NT2/D1 (cell line): ENCODE measurements at regions not wholly inside any gene's neighbourhood (a gene's known extent, or its start where the extent isn't known, plus 50 kb on each side); places are given as distances from the start of the nearest gene placed in this dataset.
"Not testable (repeated sequence)": the region's sequence is repeated elsewhere in the genome, so short reads cannot be mapped to it uniquely, and the experiment has no call there.

ENCODE experiments used
- DNase-seq: peaks from one replicate; pipeline ENCODE4 v3.0.0-alpha.2; 2011; ENCODE audit warnings: low read depth, low spot score
- H3K27me3 ChIP-seq: 2 replicates; pipeline ENCODE4 v1.6.0; 2011; ENCODE audit warnings: mild to moderate bottlenecking; ENCODE audit not compliant: insufficient read length, insufficient read depth
- H3K36me3 ChIP-seq: 2 replicates; pipeline ENCODE4 v1.6.1; 2011; ENCODE audit warnings: mild to moderate bottlenecking, low read length, mixed read lengths; ENCODE audit not compliant: insufficient read depth, insufficient read length
- H3K4me1 ChIP-seq: 2 replicates; pipeline ENCODE4 v1.5.1; 2011; ENCODE audit not compliant: insufficient read depth, insufficient read length
- H3K4me3 ChIP-seq: 2 replicates; pipeline ENCODE4 v1.5.1; 2011; ENCODE audit warnings: low read depth; ENCODE audit not compliant: insufficient read length
- H3K9ac ChIP-seq: 2 replicates; pipeline ENCODE4 v1.6.0; 2011; ENCODE audit warnings: low read depth; ENCODE audit not compliant: insufficient read length
- H3K9me3 ChIP-seq: 2 replicates; pipeline ENCODE4 v1.5.1; 2011; ENCODE audit warnings: mild to moderate bottlenecking, low read length; ENCODE audit not compliant: insufficient read depth
- SUZ12 ChIP-seq: IDR thresholded peaks from 2 replicates; pipeline ENCODE4 v1.6.1; 2011; ENCODE audit not compliant: insufficient read length, insufficient read depth; ENCODE audit errors: extremely low read depth
- YY1 ChIP-seq: IDR thresholded peaks from 2 replicates; pipeline ENCODE4 v1.6.1; 2011; ENCODE audit not compliant: insufficient read length, insufficient read depth
- ZNF274 ChIP-seq: IDR thresholded peaks from 2 replicates; pipeline ENCODE4 v1.6.1; 2011; ENCODE audit warnings: mild to moderate bottlenecking, low read depth, low read length

DNA sequence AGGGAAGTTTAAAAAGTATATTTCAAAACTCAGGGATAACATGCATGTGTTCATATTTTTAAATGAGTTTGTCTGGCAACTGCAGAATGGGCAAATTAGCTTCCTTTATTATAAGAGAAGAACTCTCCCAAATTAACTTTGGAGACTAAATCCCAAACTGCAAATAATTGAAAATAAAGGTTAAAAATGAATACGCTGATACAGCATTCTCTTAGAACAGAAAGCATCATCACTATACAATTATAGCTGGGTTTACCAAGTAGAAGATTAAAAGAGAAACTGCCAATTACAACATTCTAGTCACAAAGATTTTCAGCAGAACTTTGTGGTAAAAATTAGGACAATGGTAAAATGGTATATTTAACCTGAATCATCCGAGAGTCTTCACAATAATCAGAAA is 73.3 kb downstream of the OLFM4 start:
- Histone ChIP-seq H3K4me3 (no peak overlapping the region), H3K4me1 (no peaks in the 10 kb centered on the region), H3K9me3 (no peaks in the 10 kb centered on the region), H3K27me3 (no peaks in the 10 kb centered on the region), H3K9ac (no peak overlapping the region), H3K36me3 (no peaks in the 10 kb centered on the region)
- TF ChIP-seq YY1 (no peak), SUZ12 (no peak), ZNF274 (no peak)
- DNase-seq: no peak

DNA sequence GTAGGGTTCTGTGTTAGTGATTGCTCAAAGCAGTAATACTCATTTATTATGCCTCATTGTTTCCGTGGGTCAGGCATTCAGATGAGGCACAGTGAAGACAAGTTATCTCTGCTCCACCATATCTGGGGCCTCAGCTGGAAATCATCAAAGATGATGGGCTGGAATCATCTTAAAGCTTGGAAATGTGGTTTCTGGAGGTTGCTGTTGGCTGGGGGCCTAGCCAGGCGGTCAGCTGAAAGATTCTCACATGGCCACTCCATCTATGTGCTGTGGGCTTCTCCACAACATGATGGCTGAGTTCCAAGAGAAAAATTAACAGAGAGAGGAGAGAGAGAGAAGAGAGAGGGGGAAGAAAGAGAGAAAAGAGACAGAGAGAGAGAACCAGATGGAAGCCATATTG is 75.5 kb downstream of the OLFM4 start:
- TF ChIP-seq YY1 (no peak), ZNF274 (no peak), SUZ12 (no peak)
- no peaks in the 10 kb centered on the region for H3K36me3 ChIP-seq
- DNase-seq: no peak
- H3K4me3 ChIP-seq: no peak overlapping the region
- no peaks in the 10 kb centered on the region for H3K4me1 ChIP-seq
- no peaks in the 10 kb centered on the region for H3K9me3 ChIP-seq
- H3K27me3 ChIP-seq: no peaks in the 10 kb centered on the region
- H3K9ac ChIP-seq: no peak overlapping the region

DNA sequence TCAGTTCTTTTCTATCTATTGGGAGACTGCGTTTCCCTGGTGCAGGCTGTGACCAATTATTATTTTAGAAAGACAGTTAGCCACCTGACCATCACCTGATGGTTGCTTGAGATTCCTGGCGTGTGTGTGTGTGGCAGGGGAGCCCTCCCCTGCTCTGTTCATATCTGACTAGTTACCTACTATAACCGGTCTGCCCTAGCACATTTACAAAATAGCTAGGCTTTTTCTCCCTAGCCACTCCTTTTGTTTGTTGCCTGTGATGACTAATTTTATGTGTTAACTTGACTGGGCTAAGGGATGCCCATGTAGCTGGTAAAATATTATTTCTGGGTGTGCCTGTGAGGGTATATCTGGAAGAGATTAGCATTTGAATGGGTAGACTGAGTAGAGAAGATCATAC is 76.9 kb downstream of the OLFM4 start:
- Histone ChIP-seq H3K9ac (no peak overlapping the region), H3K27me3 (no peaks in the 10 kb centered on the region), H3K9me3 (no peaks in the 10 kb centered on the region), H3K36me3 (no peaks in the 10 kb centered on the region), H3K4me3 (no peak overlapping the region), H3K4me1 (no peaks in the 10 kb centered on the region)
- DNase-seq: no peak
- TF ChIP-seq SUZ12: no peak
- TF ChIP-seq ZNF274: no peak
- TF ChIP-seq YY1: no peak

DNA sequence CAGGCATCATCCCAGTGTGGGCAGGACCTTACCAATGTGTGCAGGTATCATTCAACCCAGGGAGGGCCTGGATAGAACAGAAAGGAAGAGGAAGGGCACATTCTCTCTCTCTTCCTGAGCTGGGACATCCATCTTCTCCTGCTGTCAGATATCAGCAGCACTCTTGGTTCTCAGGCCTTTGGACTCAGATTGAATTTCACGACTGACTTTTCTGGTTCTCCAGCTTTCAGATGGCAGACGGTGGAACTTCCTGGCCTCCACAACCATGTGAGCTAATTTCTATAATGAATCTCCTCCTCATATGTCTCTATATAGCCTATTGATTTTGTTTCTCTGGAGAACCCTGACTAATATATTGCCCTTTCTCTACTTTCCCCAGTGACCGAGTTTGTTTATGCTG is 77.3 kb downstream of the OLFM4 start:
- Histone ChIP-seq H3K36me3 (no peaks in the 10 kb centered on the region), H3K9ac (no peak overlapping the region), H3K4me1 (no peaks in the 10 kb centered on the region), H3K27me3 (no peaks in the 10 kb centered on the region), H3K4me3 (no peak overlapping the region), H3K9me3 (no peaks in the 10 kb centered on the region)
- DNase-seq: no peak
- TF ChIP-seq ZNF274 (no peak), SUZ12 (no peak), YY1 (no peak)

DNA sequence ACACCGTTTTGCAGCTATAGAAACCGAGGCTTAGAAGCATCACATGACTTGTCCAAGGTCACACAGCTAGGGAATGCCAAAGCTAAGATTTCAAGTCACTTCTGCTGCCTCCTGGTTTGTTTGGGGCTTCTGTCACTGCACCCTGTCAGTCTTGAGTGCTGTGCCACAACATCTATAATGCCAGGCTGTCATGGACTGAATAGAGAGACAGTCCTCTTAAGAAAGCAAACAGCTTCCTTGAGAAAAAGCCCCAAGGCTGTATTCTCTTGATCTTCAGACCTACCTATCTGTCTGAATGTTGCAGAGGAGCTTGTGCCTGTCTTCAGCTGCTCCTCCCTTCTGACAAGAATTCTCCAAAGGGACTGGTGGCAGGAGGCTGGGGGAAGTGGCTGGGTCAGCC is 81.6 kb downstream of the OLFM4 start:
- no peak for DNase-seq
- Histone ChIP-seq H3K36me3 (no peaks in the 10 kb centered on the region), H3K9me3 (no peaks in the 10 kb centered on the region), H3K27me3 (no peaks in the 10 kb centered on the region), H3K4me1 (no peaks in the 10 kb centered on the region), H3K9ac (no peak overlapping the region), H3K4me3 (no peak overlapping the region)
- no peak for TF ChIP-seq ZNF274
- no peak for TF ChIP-seq YY1
- no peak for TF ChIP-seq SUZ12

DNA sequence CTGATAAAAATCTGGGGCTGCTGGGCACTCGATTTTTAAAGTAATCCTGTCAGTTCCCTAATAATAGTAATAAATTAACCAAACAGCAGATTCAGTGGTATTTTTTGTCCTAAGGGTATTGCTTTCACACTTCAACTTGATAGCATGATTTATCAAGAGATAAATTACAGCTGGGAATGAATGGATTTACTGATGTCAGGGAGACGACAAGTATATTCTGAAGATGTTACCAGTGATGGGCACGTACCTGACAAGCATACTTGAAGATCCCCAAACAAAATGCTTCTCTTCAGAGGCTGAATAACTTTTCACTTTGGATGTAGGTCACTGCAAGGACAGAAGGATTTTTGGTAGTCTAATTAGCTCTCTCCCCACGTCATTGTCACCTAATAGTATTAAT is 82.0 kb downstream of the OLFM4 start:
- H3K4me1 ChIP-seq: no peaks in the 10 kb centered on the region
- no peak for TF ChIP-seq ZNF274
- TF ChIP-seq YY1: no peak
- no peak for TF ChIP-seq SUZ12
- H3K9ac ChIP-seq: no peak overlapping the region
- H3K27me3 ChIP-seq: no peaks in the 10 kb centered on the region
- no peaks in the 10 kb centered on the region for H3K36me3 ChIP-seq
- H3K4me3 ChIP-seq: no peak overlapping the region
- no peak for DNase-seq
- no peaks in the 10 kb centered on the region for H3K9me3 ChIP-seq

DNA sequence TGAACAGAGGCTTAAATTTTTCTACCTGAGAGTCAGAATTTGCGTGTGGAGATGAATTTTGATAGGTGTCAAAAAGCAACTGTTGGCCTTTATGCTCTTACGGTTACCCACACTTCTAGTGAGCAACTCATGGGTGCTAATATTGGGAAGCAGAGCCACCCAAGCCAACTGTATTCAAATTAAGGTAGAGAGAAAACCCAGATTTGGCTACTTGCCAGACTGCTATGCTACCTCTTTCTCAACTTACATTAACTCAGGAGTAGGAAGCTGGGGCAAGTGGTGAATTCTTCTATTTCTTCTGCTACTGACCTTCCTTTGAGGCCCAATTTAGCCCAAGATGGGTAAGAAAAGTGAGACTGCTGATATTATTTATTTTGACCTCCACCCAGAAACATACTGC is 83.9 kb downstream of the OLFM4 start:
- Histone ChIP-seq H3K9ac (no peak overlapping the region), H3K27me3 (no peaks in the 10 kb centered on the region), H3K9me3 (no peaks in the 10 kb centered on the region), H3K4me3 (no peak overlapping the region), H3K4me1 (no peaks in the 10 kb centered on the region), H3K36me3 (no peaks in the 10 kb centered on the region)
- DNase-seq: no peak
- TF ChIP-seq YY1: no peak

DNA sequence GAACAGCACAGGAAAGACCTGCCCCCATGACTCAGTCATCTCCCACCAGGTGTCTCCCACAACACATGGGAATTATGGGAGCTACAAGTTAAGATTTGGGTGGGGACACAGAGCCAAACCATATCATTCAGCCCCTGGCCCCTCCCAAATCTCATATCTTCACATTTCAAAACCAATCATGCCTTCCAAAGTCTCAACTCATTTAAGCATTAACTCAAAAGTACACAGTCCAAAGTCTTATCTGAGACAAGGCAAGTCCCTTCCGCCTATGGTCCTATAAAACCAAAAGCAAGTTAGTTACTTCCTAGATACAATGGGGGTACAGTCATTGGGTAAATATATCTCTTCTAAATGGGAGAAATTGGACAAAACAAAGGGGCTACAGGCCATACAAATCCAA is 88.4 kb downstream of the OLFM4 start:
- H3K9ac ChIP-seq, DNase-seq, H3K4me3 ChIP-seq, H3K4me1 ChIP-seq, H3K27me3 ChIP-seq, H3K36me3 ChIP-seq, H3K9me3 ChIP-seq: not testable (repeated sequence)
